A673 (cell line): ENCODE measurements at regions not wholly inside any gene's neighbourhood (a gene's known extent, or its start where the extent isn't known, plus 50 kb on each side); places are given as distances from the start of the nearest gene placed in this dataset.

Experiments used
- BruUV-seq: library from RNA; stranded (reverse); fragments of 400-500 nt; replicated peaks from 2 replicates; lab custom pipeline; 2021; lab: Mats Ljungman, UMichigan
- CTCF ChIA-PET: fragments of 300-600 bp; sonication (Branson Sonifier 250); formaldehyde crosslinking; loops from one replicate; lab custom pipeline; 2022; ENCODE audit warnings: antibody characterized with exemption; lab: Charles Lee
- POLR2A ChIA-PET: fragments of 300-600 bp; sonication (Branson Sonifier 250); formaldehyde crosslinking; loops from one replicate; lab custom pipeline; 2022; ENCODE audit warnings: antibody characterized with exemption; ENCODE audit not compliant: low non-redundant PET; lab: Charles Lee
- DNase-seq: peaks from one replicate; pipeline ENCODE4 v3.0.0-alpha.2; 2015; ENCODE audit warnings: low spot score
- H3K27ac ChIP-seq: fragments of 200-600 bp; sonication (generic); 2 replicates; pipeline ENCODE4 v1.5.1; 2016; ENCODE audit warnings: mixed run types, low read depth, mild to moderate bottlenecking, mixed read lengths, antibody characterized with exemption, low read length; ENCODE audit not compliant: poor library complexity, severe bottlenecking
- H3K27me3 ChIP-seq: fragments of 200-600 bp; sonication (generic); replicated peaks from 2 replicates; pipeline ENCODE4 v1.6.1; 2017; ENCODE audit warnings: mixed run types, low read depth, mild to moderate bottlenecking, mixed read lengths, antibody characterized with exemption, low read length; ENCODE audit not compliant: insufficient read depth, poor library complexity
- H3K36me3 ChIP-seq: fragments of 200-600 bp; sonication (generic); 2 replicates; pipeline ENCODE4 v1.6.1; 2016; ENCODE audit warnings: mixed run types, mild to moderate bottlenecking, mixed read lengths, antibody characterized with exemption, low read length; ENCODE audit not compliant: insufficient read depth, poor library complexity, severe bottlenecking
- H3K4me1 ChIP-seq: fragments of 200-600 bp; sonication (generic); 2 replicates; pipeline ENCODE4 v1.6.1; 2017; ENCODE audit warnings: mixed run types, mild to moderate bottlenecking, mixed read lengths, antibody characterized with exemption, low read length; ENCODE audit not compliant: insufficient read depth, poor library complexity, severe bottlenecking
- H3K4me3 ChIP-seq: fragments of 200-600 bp; sonication (generic); 2 replicates; pipeline ENCODE4 v1.5.1; 2016; ENCODE audit warnings: low read depth, mixed run types, mild to moderate bottlenecking, mixed read lengths, low read length; ENCODE audit not compliant: poor library complexity, severe bottlenecking
- H3K9me3 ChIP-seq: fragments of 200-600 bp; sonication (generic); 2 replicates; pipeline ENCODE4 v1.6.1; 2016; ENCODE audit warnings: mixed run types, low read depth, mild to moderate bottlenecking, mixed read lengths, antibody characterized with exemption, low read length; ENCODE audit not compliant: poor library complexity, severe bottlenecking
- CTCF ChIP-seq: fragments of 300-800, 200-600 bp; sonication (generic); conservative IDR thresholded peaks from 2 replicates; pipeline ENCODE4 v1.5.1; 2017; ENCODE audit warnings: low read depth, mild to moderate bottlenecking, antibody characterized with exemption, low read length, moderate library complexity, mixed read lengths
- EZH2 ChIP-seq: fragments of 200-600 bp; sonication (generic); IDR thresholded peaks from 2 replicates; pipeline ENCODE4 v1.6.1; 2017; ENCODE audit warnings: borderline replicate concordance, low read depth, mild to moderate bottlenecking, mixed read lengths, antibody characterized with exemption, low read length; ENCODE audit not compliant: poor library complexity, severe bottlenecking
- intact Hi-C: fragments of 100-400 bp; cut with micrococcal nuclease; formaldehyde crosslinking; loops from one replicate; pipeline ENCODE4 v1.10.0; 2022; ENCODE audit not compliant: unreplicated experiment

DNA sequence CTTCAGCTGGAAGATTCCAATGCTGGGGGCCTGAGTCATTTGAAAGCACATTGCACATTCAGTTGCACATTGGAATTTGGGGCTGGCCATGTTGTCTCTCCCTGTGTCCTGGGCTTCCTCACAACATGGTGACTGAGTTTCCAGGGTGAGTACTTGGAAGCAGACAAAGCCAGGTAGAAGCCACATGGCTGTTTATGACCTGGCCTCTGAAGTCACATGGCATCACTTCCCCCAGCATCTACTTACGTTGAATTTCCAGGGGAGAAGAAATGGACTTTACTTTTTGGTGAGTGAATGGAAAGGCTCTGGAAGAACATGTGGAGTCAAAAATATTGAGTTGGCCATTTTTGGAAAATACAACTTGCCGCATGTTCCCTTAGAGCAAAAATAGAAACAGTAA, 155.5 kb downstream of the LINC00237 start:
- ChIA-PET CTCF (no interaction called here), POLR2A (no interaction called here)
- Histone ChIP-seq H3K27me3 (peaks cover 26% of the 10 kb centered on the region), H3K36me3 (no peaks in the 10 kb centered on the region), H3K9me3 (peaks cover 5% of the 10 kb centered on the region), H3K27ac (no peak overlapping the region), H3K4me1 (no peaks in the 10 kb centered on the region), H3K4me3 (no peak overlapping the region)
- no peak for TF ChIP-seq EZH2
- TF ChIP-seq CTCF: no peak
- DNase-seq: no peak
- intact Hi-C loops: no loop called here
- no TSS peak for BruUV-seq

DNA sequence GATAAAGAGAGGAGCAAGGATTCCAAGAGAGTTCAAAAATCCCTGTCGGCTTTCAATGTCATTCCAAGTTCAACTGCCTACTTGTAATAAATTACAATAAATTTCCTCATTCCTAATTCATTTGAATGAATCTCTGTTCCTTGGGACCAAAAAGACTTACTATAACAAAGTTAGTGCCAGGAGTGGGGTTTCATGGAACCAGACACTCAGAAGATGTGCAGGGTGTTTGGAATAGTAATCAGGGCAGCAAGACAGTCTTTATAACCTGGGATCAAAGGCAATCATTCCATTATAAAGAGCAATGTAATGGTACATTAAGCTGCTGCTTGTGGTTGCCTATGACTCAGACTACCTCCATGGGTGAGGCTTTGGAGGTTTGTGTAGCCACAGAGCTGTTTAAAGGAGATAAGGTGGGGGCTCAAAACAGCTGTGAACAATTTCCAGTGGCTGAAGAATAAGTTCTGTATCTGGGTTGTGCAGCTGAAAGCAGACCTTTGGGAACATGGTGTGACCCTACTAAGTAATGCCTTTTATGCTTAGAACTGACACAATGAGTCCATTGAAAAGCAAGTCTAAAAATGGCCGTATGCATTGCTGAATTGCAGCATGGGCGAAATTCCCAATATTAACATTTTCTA, 159.9 kb downstream of the LINC00237 start:
- BruUV-seq: no TSS peak
- H3K4me3 ChIP-seq: no peak overlapping the region
- no peak overlapping the region for H3K27ac ChIP-seq
- no peak for DNase-seq
- CTCF ChIA-PET: no interaction called here
- no peaks in the 10 kb centered on the region for H3K36me3 ChIP-seq
- POLR2A ChIA-PET: no interaction called here
- no peaks in the 10 kb centered on the region for H3K4me1 ChIP-seq
- TF ChIP-seq CTCF: no peak
- no peak for TF ChIP-seq EZH2
- peaks cover 5% of the 10 kb centered on the region for H3K9me3 ChIP-seq
- H3K27me3 ChIP-seq: peaks cover 9% of the 10 kb centered on the region
- intact Hi-C loops: no loop called here

GRCh38 chr20:20941468-20941889, 164.7 kb downstream of the LINC00237 start:
- DNase-seq: no peak
- Histone ChIP-seq H3K9me3 (peaks cover 5% of the 10 kb centered on the region), H3K27me3 (peaks cover 20% of the 10 kb centered on the region), H3K36me3 (no peaks in the 10 kb centered on the region), H3K4me3 (no peak overlapping the region), H3K4me1 (no peaks in the 10 kb centered on the region), H3K27ac (no peak overlapping the region)
- intact Hi-C loops: no loop called here
- no TSS peak for BruUV-seq
- POLR2A ChIA-PET: no interaction called here
- TF ChIP-seq EZH2 (no peak), CTCF (no peak)
- CTCF ChIA-PET: no interaction called here
